HL-60 (cell line): ENCODE measurements at regions not wholly inside any gene's neighbourhood (a gene's known extent, or its start where the extent isn't known, plus 50 kb on each side); places are given as distances from the start of the nearest gene placed in this dataset.

Source experiments
- DNase-seq, 2 experiments: peaks; one replicate each; pipeline ENCODE4 v3.0.0-alpha.2; 2010 to 2020; ENCODE audit warnings: low read depth in 1 of 2, low spot score in 1 of 2
- H3K27ac ChIP-seq: fragments of 250-450 bp; sonication (Bioruptor Pico); replicated peaks from 2 replicates; pipeline ENCODE4 v1.5.1; 2020; ENCODE audit warnings: mild to moderate bottlenecking, moderate library complexity
- H3K27me3 ChIP-seq: fragments of 250-450 bp; sonication (Bioruptor Pico); 2 replicates; pipeline ENCODE4 v1.5.1; 2021; ENCODE audit warnings: mild to moderate bottlenecking, moderate library complexity; ENCODE audit not compliant: insufficient read depth, poor library complexity, severe bottlenecking
- H3K4me3 ChIP-seq: replicated peaks from 2 replicates; pipeline ENCODE4 v1.5.1; 2011; ENCODE audit warnings: mild to moderate bottlenecking, control low read depth, low read length; ENCODE audit not compliant: insufficient read depth
- GABPA ChIP-seq: IDR thresholded peaks from 2 replicates; pipeline ENCODE4 v1.6.1; 2012; ENCODE audit warnings: low read depth
- POLR2AphosphoS5 ChIP-seq: IDR thresholded peaks from 2 replicates; pipeline ENCODE4 v1.6.1; 2012; ENCODE audit warnings: low read depth
- SPI1 ChIP-seq: IDR thresholded peaks from 2 replicates; pipeline ENCODE4 v1.6.1; 2012; ENCODE audit warnings: low read depth, mild to moderate bottlenecking, borderline replicate concordance
- TF ChIP-seq, protein P1 (sequence below): IDR thresholded peaks from 2 replicates; pipeline ENCODE4 v1.6.1; 2012; ENCODE audit warnings: low read depth; ENCODE audit not compliant: insufficient replicate concordance
- TF ChIP-seq, protein P2 (sequence below): IDR thresholded peaks from one replicate; pipeline ENCODE4 v1.5.1; 2011; ENCODE audit warnings: low read length, control low read depth, inconsistent platforms; ENCODE audit not compliant: insufficient read depth

DNA sequence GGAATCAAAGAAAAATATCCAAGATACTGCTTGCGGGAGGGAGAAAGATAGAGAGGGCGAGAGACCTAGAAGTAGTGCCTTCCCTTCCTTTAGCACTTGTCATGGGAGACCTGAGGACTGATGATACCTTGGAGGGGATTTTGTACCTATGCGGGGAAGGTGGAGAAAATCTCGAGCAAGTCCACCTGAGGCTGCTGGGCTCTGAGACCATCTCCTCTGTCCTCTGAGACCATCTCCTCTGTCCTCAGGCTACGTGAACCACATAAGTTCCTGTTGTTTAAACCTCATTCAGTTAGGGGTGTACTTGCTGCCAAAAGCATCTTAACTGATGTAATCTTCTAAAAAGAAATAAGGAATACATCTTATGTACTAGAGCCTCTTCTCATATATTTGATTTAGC, 164.9 kb downstream of the NR2F2 start:
- Histone ChIP-seq H3K4me3 (no peak overlapping the region), H3K27ac (peak overlapping the region; percentile 97), H3K27me3 (no peaks in the 10 kb centered on the region)
- TF ChIP-seq, protein P1, sequence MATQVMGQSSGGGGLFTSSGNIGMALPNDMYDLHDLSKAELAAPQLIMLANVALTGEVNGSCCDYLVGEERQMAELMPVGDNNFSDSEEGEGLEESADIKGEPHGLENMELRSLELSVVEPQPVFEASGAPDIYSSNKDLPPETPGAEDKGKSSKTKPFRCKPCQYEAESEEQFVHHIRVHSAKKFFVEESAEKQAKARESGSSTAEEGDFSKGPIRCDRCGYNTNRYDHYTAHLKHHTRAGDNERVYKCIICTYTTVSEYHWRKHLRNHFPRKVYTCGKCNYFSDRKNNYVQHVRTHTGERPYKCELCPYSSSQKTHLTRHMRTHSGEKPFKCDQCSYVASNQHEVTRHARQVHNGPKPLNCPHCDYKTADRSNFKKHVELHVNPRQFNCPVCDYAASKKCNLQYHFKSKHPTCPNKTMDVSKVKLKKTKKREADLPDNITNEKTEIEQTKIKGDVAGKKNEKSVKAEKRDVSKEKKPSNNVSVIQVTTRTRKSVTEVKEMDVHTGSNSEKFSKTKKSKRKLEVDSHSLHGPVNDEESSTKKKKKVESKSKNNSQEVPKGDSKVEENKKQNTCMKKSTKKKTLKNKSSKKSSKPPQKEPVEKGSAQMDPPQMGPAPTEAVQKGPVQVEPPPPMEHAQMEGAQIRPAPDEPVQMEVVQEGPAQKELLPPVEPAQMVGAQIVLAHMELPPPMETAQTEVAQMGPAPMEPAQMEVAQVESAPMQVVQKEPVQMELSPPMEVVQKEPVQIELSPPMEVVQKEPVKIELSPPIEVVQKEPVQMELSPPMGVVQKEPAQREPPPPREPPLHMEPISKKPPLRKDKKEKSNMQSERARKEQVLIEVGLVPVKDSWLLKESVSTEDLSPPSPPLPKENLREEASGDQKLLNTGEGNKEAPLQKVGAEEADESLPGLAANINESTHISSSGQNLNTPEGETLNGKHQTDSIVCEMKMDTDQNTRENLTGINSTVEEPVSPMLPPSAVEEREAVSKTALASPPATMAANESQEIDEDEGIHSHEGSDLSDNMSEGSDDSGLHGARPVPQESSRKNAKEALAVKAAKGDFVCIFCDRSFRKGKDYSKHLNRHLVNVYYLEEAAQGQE = no peak
- TF ChIP-seq POLR2AphosphoS5 (no peak), SPI1 (no peak), GABPA (no peak)
- TF ChIP-seq, protein P2, sequence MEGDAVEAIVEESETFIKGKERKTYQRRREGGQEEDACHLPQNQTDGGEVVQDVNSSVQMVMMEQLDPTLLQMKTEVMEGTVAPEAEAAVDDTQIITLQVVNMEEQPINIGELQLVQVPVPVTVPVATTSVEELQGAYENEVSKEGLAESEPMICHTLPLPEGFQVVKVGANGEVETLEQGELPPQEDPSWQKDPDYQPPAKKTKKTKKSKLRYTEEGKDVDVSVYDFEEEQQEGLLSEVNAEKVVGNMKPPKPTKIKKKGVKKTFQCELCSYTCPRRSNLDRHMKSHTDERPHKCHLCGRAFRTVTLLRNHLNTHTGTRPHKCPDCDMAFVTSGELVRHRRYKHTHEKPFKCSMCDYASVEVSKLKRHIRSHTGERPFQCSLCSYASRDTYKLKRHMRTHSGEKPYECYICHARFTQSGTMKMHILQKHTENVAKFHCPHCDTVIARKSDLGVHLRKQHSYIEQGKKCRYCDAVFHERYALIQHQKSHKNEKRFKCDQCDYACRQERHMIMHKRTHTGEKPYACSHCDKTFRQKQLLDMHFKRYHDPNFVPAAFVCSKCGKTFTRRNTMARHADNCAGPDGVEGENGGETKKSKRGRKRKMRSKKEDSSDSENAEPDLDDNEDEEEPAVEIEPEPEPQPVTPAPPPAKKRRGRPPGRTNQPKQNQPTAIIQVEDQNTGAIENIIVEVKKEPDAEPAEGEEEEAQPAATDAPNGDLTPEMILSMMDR = no peak
- DNase-seq = peak in 1 of 2 experiments; percentile 29

DNA sequence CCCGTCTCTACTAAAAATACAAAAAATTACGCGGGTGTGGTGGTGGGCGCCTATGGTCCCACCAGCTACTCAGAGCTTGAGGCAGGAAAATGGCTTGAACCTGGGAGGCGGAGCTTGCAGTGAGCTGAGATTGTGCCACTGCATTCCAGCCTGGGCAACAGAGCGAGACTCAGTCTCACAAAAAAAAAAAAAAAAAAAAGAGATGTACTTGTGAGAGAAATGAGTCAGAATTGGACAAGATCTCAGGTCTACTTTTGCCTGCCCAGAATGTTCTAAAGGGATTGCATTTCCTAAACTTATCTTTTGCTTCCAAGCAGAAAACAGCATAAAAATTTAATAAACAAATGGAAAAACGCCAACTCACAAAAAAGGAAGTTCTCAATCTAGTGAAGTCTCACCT, 167.5 kb downstream of the NR2F2 start:
- Histone ChIP-seq H3K27ac (no peak overlapping the region), H3K27me3 (no peaks in the 10 kb centered on the region), H3K4me3 (no peak overlapping the region)
- TF ChIP-seq GABPA (no peak), POLR2AphosphoS5 (no peak), SPI1 (no peak)
- TF ChIP-seq, protein P1 = no peak
- TF ChIP-seq, protein P2 = no peak
- no peak for DNase-seq

DNA sequence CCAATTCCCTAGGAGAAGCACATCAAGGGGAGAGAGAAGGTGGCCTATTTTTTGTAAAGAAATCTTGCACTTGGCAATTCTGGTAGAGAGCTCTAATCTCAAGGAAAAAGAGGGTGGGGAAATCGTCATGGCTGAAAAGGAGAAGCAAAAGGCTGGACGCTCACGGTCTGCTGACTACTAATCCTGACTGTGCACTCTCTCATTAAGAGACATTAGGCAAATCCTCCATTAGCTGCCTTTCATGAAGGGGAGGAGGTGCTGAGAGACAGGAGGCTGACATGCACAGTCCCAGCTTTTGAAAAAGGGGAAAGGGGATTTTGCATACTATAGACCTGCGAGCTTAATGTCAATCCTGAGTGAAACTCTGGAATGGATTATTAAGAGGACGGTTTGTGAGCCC, 170.0 kb downstream of the NR2F2 start:
- H3K4me3 ChIP-seq = no peak overlapping the region
- H3K27ac ChIP-seq = peak overlapping the region; percentile 12; the same call in 1 of the 2 replicates
- no peak for TF ChIP-seq GABPA
- TF ChIP-seq, protein P2 = no peak
- TF ChIP-seq, protein P1 = no peak
- no peak; the same call in 1 of the 2 replicates for TF ChIP-seq SPI1
- no peak for TF ChIP-seq POLR2AphosphoS5
- H3K27me3 ChIP-seq = no peaks in the 10 kb centered on the region
- DNase-seq = peak in 1 of 2 experiments; percentile 64
